IMR-90 (cell line): ENCODE measurements at regions not wholly inside any gene's neighbourhood (a gene's known extent, or its start where the extent isn't known, plus 50 kb on each side); places are given as distances from the start of the nearest gene placed in this dataset.

ENCODE experiments used
- ATAC-seq: fragments of 200-7000 bp; cut with Tn5 transposase; 2 replicates; pipeline ENCODE4 v1.9.1; 2020; ENCODE audit warnings: low read depth, mild to moderate bottlenecking, moderate library complexity
- BruUV-seq: library from RNA; stranded (reverse); fragments of 400-500 nt; replicated peaks from 2 replicates; lab custom pipeline; 2021; lab: Mats Ljungman, UMichigan
- CTCF ChIA-PET: fragments of 300-600 bp; formaldehyde crosslinking; extraction: SDS; loops from one replicate; lab custom pipeline; 2021; ENCODE audit warnings: antibody characterized with exemption; lab: Yijun Ruan, JAX
- POLR2A ChIA-PET: fragments of 300-600 bp; sonication (Branson Sonifier 250); formaldehyde crosslinking; loops from one replicate; lab custom pipeline; 2022; ENCODE audit warnings: antibody characterized with exemption; ENCODE audit not compliant: unreplicated experiment; lab: Charles Lee
- DNase-seq: peaks from one replicate; pipeline ENCODE4 v3.0.0; 2013
- H2AFZ ChIP-seq: replicated peaks from 2 replicates; pipeline ENCODE3; 2013; ENCODE audit warnings: low read length, mild to moderate bottlenecking; ENCODE audit not compliant: poor library complexity
- H2AK5ac ChIP-seq: 2 replicates; pipeline ENCODE4 v1.6.1; 2013; ENCODE audit warnings: low read depth, low read length, inconsistent platforms
- H2AK9ac ChIP-seq: replicated peaks from 2 replicates; pipeline ENCODE3; 2013; ENCODE audit warnings: mild to moderate bottlenecking, low read depth, low read length, moderate library complexity; ENCODE audit not compliant: poor library complexity
- H2BK120ac ChIP-seq: 2 replicates; pipeline ENCODE4 v1.6.1; 2013; ENCODE audit warnings: low read depth, low read length, inconsistent platforms
- H2BK15ac ChIP-seq: 3 replicates; pipeline ENCODE4 v1.6.1; 2013; ENCODE audit warnings: low read depth, low read length, inconsistent platforms
- H2BK20ac ChIP-seq: 2 replicates; pipeline ENCODE4 v1.6.1; 2013; ENCODE audit warnings: low read depth, mild to moderate bottlenecking, inconsistent platforms, low read length, moderate library complexity
- H2BK5ac ChIP-seq: 2 replicates; pipeline ENCODE4 v1.6.1; 2013; ENCODE audit warnings: mild to moderate bottlenecking, low read depth, low read length, inconsistent platforms; ENCODE audit not compliant: poor library complexity, severe bottlenecking
- H3K14ac ChIP-seq: replicated peaks from 2 replicates; pipeline ENCODE4 v1.6.1; 2013; ENCODE audit warnings: low read depth, low read length, inconsistent platforms
- H3K18ac ChIP-seq: 2 replicates; pipeline ENCODE4 v1.6.1; 2013; ENCODE audit warnings: low read depth, low read length, control low read depth
- H3K23ac ChIP-seq: 2 replicates; pipeline ENCODE4 v1.6.1; 2013; ENCODE audit warnings: low read depth, low read length, inconsistent platforms
- H3K27ac ChIP-seq: 2 replicates; pipeline ENCODE4 v1.5.1; 2013; ENCODE audit warnings: mild to moderate bottlenecking, control low read depth, low read length; ENCODE audit not compliant: insufficient read depth
- H3K27me3 ChIP-seq: 2 replicates; pipeline ENCODE4 v1.6.1; 2013; ENCODE audit warnings: low read length; ENCODE audit not compliant: control insufficient read depth, insufficient read depth
- H3K36me3 ChIP-seq: 2 replicates; pipeline ENCODE4 v1.6.1; 2013; ENCODE audit warnings: low read length, mixed read lengths; ENCODE audit not compliant: control insufficient read depth, insufficient read depth
- H3K4ac ChIP-seq: 2 replicates; pipeline ENCODE4 v1.6.1; 2013; ENCODE audit warnings: low read depth, low read length, inconsistent platforms
- H3K4me1 ChIP-seq: 2 replicates; pipeline ENCODE4 v1.6.1; 2013; ENCODE audit warnings: low read length, mixed read lengths; ENCODE audit not compliant: control insufficient read depth, insufficient read depth
- H3K4me2 ChIP-seq: 2 replicates; pipeline ENCODE4 v1.6.1; 2013; ENCODE audit warnings: low read depth, mild to moderate bottlenecking, control low read depth, low read length, moderate library complexity
- H3K4me3 ChIP-seq: 2 replicates; pipeline ENCODE4 v1.5.1; 2013; ENCODE audit warnings: low read depth, mild to moderate bottlenecking, control low read depth, low read length, moderate library complexity; ENCODE audit not compliant: insufficient read depth
- H3K56ac ChIP-seq: 2 replicates; pipeline ENCODE4 v1.6.1; 2013; ENCODE audit warnings: low read length, inconsistent platforms; ENCODE audit not compliant: insufficient read depth; ENCODE audit errors: extremely low read depth
- H3K79me1 ChIP-seq, 2 experiments: 2 replicates each; pipeline ENCODE4 v1.6.1; 2013; ENCODE audit warnings: low read length in 2 of 2, inconsistent platforms in 1 of 2, low read depth in 1 of 2
- H3K9ac ChIP-seq: 2 replicates; pipeline ENCODE4 v1.6.1; 2013; ENCODE audit warnings: low read depth, low read length, control low read depth
- H3K9me1 ChIP-seq: 2 replicates; pipeline ENCODE4 v1.6.1; 2013; ENCODE audit warnings: low read length, inconsistent platforms; ENCODE audit not compliant: insufficient read depth
- H3K9me3 ChIP-seq: 2 replicates; pipeline ENCODE4 v1.6.1; 2013; ENCODE audit warnings: low read length; ENCODE audit not compliant: control insufficient read depth, insufficient read depth
- H4K20me1 ChIP-seq: 2 replicates; pipeline ENCODE4 v1.6.1; 2013; ENCODE audit warnings: low read length, inconsistent platforms; ENCODE audit not compliant: insufficient read depth
- H4K5ac ChIP-seq: 2 replicates; pipeline ENCODE4 v1.6.1; 2013; ENCODE audit warnings: mild to moderate bottlenecking, low read depth, low read length, control low read depth
- H4K8ac ChIP-seq, 2 experiments: 2 replicates each; pipeline ENCODE4 v1.6.1; 2013; ENCODE audit warnings: low read depth in 2 of 2, low read length in 2 of 2, control low read depth in 1 of 2, inconsistent platforms in 1 of 2
- H4K91ac ChIP-seq: 2 replicates; pipeline ENCODE4 v1.6.1; 2013; ENCODE audit warnings: low read depth, low read length, inconsistent platforms; ENCODE audit not compliant: insufficient read depth
- CHD1 ChIP-seq: IDR thresholded peaks from 2 replicates; pipeline ENCODE4 v1.6.1; 2012; ENCODE audit warnings: low read depth, low read length, improper control_type of control experiment
- CTCF ChIP-seq: conservative IDR thresholded peaks from 2 replicates; pipeline ENCODE4 v1.5.1; 2012; ENCODE audit warnings: mild to moderate bottlenecking, low read depth, low read length, improper control_type of control experiment
- ELK1 ChIP-seq: fragments of 150-350 bp; IDR thresholded peaks from 2 replicates; pipeline ENCODE4 v1.6.1; 2016; ENCODE audit warnings: low read depth, mild to moderate bottlenecking, low read length, moderate library complexity, borderline replicate concordance
- FOS ChIP-seq: fragments of 150-350 bp; IDR thresholded peaks from 2 replicates; pipeline ENCODE4 v1.6.1; 2016; ENCODE audit warnings: low read depth, low read length
- MAFK ChIP-seq: IDR thresholded peaks from 2 replicates; pipeline ENCODE4 v1.6.1; 2012; ENCODE audit warnings: low read depth, low read length, improper control_type of control experiment
- MAZ ChIP-seq: IDR thresholded peaks from 2 replicates; pipeline ENCODE4 v1.6.1; 2012; ENCODE audit warnings: low read depth, mild to moderate bottlenecking, low read length, improper control_type of control experiment, moderate library complexity, borderline replicate concordance
- RCOR1 ChIP-seq: IDR thresholded peaks from 2 replicates; pipeline ENCODE4 v1.6.1; 2012; ENCODE audit warnings: mild to moderate bottlenecking, low read length, improper control_type of control experiment; ENCODE audit not compliant: insufficient replicate concordance
- SMC3 ChIP-seq: fragments of 150-350 bp; IDR thresholded peaks from 2 replicates; pipeline ENCODE4 v1.6.1; 2016; ENCODE audit warnings: low read depth, mild to moderate bottlenecking, antibody characterized with exemption, low read length, moderate library complexity
- dilution Hi-C: fragments of 300-500 bp; cut with HindIII; formaldehyde crosslinking; loops from one replicate; pipeline ENCODE4 v1.14.3; 2018; ENCODE audit warnings: low sequenced_read_pairs; ENCODE audit not compliant: unreplicated experiment
- in situ Hi-C: fragments of 300-500 bp; cut with MboI; formaldehyde crosslinking; loops from 3 replicates; pipeline ENCODE4 v1.14.3; 2019; ENCODE audit warnings: low sequenced_read_pairs, inconsistent platforms, mixed read lengths
- intact Hi-C: fragments of 100-400 bp; cut with micrococcal nuclease; formaldehyde crosslinking; loops from 2 replicates; pipeline ENCODE4 v1.10.0; 2022

- no peak for DNase-seq
- Histone ChIP-seq H3K23ac (no peak overlapping the region), H3K4me3 (no peak overlapping the region), H3K36me3 (no peaks in the 10 kb centered on the region), H2AK9ac (no peak overlapping the region), H3K27me3 (no peaks in the 10 kb centered on the region), H4K5ac (no peak overlapping the region), H3K27ac (no peak overlapping the region), H2AFZ (no peak overlapping the region), H2BK15ac (no peak overlapping the region), H3K9ac (no peak overlapping the region), H3K56ac (no peak overlapping the region), H3K4me1 (no peaks in the 10 kb centered on the region), H2BK120ac (no peak overlapping the region), H3K9me1 (no peaks in the 10 kb centered on the region), H4K8ac (no peak overlapping the region), H3K4me2 (no peak overlapping the region), H4K20me1 (no peaks in the 10 kb centered on the region), H3K79me1 (no peaks in the 10 kb centered on the region), H3K14ac (no peak overlapping the region), H2BK5ac (no peak overlapping the region), H4K91ac (no peak overlapping the region), H3K18ac (no peak overlapping the region; the same call in 1 of the 2 replicates), H3K9me3 (no peaks in the 10 kb centered on the region), H3K4ac (no peak overlapping the region), H2BK20ac (no peak overlapping the region), H2AK5ac (no peak overlapping the region)
- ATAC-seq = no peak
- intact Hi-C loops (no loop called here), dilution Hi-C loops (no loop called here), in situ Hi-C loops (no loop called here)
- no TSS peak for BruUV-seq
- POLR2A ChIA-PET = no interaction called here
- TF ChIP-seq RCOR1 = no peak
- no peak for TF ChIP-seq MAFK
- TF ChIP-seq FOS = no peak
- TF ChIP-seq CHD1 = no peak
- TF ChIP-seq ELK1 = no peak
- no peak for TF ChIP-seq MAZ
- TF ChIP-seq SMC3 = no peak
- no peak for TF ChIP-seq CTCF
- CTCF ChIA-PET = interaction anchor here (0.6 kb wide), 1 partner anchor 686 kb away, joined by 3 read pairs; no protein-coding TSS in a partner anchor
Measured at GRCh38 chr9:82410866-82411265, 422.3 kb downstream of the SPATA31D1 start.
